Fibroblast of mammary gland (primary cell): ENCODE measurements at regions not wholly inside any gene's neighbourhood (a gene's known extent, or its start where the extent isn't known, plus 50 kb on each side); places are given as distances from the start of the nearest gene placed in this dataset.

Source experiments
- DNase-seq: peaks from one replicate; pipeline ENCODE4 v3.0.0-alpha.2; 2010; ENCODE audit warnings: low read depth
- H3K4me3 ChIP-seq: 2 replicates; pipeline ENCODE4 v1.5.1; 2011; ENCODE audit warnings: low read depth, mild to moderate bottlenecking, low read length, moderate library complexity; ENCODE audit not compliant: control insufficient read depth
- TF ChIP-seq, protein P1 (sequence below): conservative IDR thresholded peaks from 2 replicates; pipeline ENCODE4 v1.5.1; 2011; ENCODE audit warnings: low read depth, low read length, inconsistent platforms; ENCODE audit not compliant: control insufficient read depth, insufficient read depth

DNA sequence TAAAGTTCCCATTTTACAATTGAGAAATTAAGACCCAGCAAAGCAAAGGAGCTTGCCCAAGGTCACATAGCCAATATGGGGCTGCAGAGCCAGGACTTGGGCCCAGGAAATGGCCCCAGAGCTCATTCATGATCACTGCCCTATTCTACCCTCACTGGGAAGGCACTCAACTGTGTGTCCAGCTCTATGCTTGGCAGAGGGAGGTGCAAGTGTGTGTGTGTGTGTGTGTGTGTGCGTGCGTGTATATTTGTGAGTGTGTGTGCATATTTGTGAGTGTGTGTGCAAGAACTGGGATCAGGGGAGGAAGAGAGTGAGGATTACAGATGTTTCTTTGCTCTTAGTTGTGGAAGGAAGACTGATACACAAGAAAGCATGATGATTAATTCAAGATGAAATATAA is 151.2 kb upstream of the CRY1 start:
- no peak for DNase-seq
- no peak overlapping the region for H3K4me3 ChIP-seq

DNA sequence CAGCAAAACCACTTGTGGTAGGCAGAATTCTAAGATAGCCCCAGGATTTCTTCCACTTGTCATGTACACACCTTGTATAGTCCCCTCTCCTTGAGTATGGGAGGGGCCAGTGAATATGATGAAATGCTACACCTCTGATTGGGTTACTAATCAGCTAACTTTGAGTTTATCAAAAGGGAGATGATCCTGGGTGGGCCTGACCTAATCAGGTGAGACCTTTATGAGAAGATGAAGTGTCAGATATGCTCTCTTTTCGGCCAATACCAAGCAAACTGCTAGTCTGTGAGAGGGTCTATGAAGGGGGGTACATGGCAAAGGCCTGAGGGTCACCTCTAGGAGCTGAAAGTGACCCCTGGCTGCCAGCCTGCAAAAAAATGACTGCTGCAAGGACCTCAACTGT is 154.3 kb upstream of the CRY1 start:
- no peak overlapping the region for H3K4me3 ChIP-seq
- no peak for DNase-seq
- TF ChIP-seq, protein P1, sequence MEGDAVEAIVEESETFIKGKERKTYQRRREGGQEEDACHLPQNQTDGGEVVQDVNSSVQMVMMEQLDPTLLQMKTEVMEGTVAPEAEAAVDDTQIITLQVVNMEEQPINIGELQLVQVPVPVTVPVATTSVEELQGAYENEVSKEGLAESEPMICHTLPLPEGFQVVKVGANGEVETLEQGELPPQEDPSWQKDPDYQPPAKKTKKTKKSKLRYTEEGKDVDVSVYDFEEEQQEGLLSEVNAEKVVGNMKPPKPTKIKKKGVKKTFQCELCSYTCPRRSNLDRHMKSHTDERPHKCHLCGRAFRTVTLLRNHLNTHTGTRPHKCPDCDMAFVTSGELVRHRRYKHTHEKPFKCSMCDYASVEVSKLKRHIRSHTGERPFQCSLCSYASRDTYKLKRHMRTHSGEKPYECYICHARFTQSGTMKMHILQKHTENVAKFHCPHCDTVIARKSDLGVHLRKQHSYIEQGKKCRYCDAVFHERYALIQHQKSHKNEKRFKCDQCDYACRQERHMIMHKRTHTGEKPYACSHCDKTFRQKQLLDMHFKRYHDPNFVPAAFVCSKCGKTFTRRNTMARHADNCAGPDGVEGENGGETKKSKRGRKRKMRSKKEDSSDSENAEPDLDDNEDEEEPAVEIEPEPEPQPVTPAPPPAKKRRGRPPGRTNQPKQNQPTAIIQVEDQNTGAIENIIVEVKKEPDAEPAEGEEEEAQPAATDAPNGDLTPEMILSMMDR = no peak

More for the DNA sequence above, 151.2 kb upstream of the CRY1 start:
- TF ChIP-seq, protein P1 = no peak

DNA sequence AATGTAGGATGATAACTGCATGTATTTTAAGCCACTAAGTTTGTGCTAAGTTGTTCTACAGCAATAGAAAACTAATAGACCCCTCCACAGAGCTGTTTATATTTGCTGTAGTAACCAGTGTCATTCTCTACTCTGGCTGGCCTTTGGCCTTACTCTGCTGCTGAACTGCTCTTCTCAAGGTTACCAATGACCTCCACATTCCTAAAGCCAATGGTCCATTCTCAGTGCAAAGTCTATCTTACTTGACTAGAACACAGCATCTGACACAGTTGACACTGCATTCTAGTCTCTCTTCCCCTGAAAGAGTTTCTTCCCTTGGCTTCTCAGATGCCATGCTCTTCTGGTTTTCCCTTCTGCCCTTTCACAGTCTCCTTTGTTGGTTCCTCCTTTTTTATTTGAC is 154.8 kb upstream of the CRY1 start:
- no peak overlapping the region for H3K4me3 ChIP-seq
- TF ChIP-seq, protein P1 = no peak
- DNase-seq = no peak

DNA sequence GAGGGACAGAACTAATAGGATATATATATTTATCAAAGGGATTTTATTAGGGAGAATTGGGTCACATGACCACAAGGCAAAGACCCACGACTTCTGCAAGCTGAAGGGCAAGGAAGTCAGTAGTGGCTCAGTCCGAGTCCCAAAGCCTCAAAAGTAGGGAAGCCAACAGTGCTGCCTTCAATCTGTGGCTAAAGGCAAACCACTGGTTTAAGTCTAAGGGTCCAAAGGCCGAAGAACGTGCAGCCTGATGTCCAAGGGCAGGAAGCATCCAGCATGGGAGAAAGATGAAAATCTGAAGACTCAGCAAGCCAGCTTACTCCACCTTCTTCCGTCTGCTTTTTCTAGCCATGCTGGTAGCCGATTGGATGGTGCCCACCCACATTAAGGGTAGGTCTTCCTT is 157.9 kb upstream of the CRY1 start:
- DNase-seq = no peak
- TF ChIP-seq, protein P1 = no peak
- H3K4me3 ChIP-seq = no peak overlapping the region

DNA sequence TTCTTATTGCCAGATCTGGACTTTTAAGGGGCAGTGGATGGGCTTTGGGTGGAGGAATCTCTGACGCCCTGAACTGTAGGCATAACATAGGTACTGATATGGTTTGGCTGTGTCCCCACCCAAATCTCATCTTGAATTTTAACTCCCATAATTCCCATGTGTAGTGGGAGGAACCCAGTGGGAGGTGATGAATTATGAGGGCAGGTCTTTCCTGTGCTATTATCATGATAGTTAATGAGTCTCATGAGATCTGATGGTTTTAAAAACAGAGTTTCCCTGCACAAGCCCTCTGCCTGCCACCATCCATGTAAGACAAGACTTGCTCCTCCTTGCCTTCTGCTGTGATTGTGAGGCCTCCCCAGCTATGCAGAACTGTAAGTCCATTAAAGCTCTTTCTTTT is 160.0 kb upstream of the CRY1 start:
- TF ChIP-seq, protein P1 = no peak
- no peak overlapping the region for H3K4me3 ChIP-seq
- no peak for DNase-seq

DNA sequence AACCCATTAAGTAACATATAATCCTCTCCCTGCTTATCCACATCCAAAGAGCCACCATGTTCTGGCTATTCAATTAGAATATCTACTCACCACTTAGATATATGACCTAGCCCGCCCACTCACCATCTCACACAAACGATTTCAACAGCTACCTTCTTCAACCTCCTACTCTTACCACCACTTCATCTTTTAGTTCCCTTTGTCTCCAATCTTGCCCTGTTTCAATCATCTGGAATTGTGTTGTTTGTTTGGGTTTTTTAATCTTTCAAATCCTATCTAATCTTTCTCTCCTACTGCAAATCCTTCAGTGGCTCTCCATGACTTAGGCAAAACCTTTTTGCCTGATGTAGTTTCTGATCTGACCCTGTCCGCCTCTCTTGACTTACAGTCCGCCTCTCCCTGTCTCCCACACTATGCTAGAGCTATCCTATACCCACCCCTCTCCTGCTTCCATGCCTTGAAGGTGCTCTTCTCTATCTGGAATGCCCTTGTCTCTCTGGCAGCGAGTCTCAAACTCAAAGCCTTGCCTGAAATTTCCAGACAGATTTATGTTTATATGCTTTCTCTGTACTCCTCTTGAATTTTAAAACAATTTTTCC is 161.0 kb upstream of the CRY1 start:
- H3K4me3 ChIP-seq = no peak overlapping the region
- DNase-seq = no peak
- TF ChIP-seq, protein P1 = no peak

DNA sequence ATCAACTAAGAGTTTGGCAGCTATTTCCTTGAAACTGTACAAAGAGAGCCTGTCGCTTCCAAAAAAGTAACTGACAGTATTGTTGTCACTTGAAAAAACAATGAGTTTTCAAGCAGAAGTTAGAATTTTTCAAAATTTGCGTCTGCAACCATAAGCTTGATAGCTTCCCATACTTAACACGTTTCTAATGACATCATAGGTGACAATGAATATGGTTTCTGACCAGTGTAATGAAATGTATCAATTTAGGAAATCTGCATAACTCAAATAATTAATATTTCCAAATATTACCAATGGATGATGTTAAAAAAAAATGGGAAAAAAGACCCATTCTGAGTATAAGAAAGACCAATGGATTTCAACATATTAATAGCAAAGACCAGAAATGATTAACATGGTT is 165.4 kb upstream of the CRY1 start:
- no peak for DNase-seq
- TF ChIP-seq, protein P1 = no peak
- no peak overlapping the region for H3K4me3 ChIP-seq
